ENCODE measurements at regions not wholly inside any gene's neighbourhood (a gene's known extent, or its start where the extent isn't known, plus 50 kb on each side); places are given as distances from the start of the nearest gene placed in this dataset.

DNA sequence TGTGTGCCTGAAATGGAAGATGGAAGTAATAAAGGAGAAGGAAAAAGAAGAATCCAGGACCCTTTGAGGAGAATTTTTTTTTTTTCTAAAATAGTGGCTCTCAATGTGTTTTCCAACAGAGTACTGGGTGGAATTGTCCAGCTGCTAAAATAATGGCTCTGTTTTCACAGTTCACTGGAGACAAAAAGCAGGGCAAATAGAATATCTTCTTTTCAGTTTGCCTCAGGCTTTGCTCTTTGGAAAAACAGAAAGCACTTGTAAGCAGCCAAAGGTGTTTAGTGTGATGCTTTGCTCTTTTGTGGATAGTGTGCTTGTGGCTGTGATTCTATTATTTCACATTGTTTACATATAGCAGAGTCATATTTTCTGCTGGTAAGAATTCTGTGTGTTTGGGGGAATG lies 77.4 kb upstream of the MROH9 start:
- TF ChIP-seq POLR2A (IDR thresholded peaks at IDR 0.05) (no peak), CTCF (IDR thresholded peaks at IDR 0.05) (no peak)

Data from body of pancreas (tissue), 4 donors.